Ishikawa (cell line): ENCODE measurements at regions not wholly inside any gene's neighbourhood (a gene's known extent, or its start where the extent isn't known, plus 50 kb on each side); places are given as distances from the start of the nearest gene placed in this dataset.

ENCODE experiments used
- CEBPB ChIP-seq: IDR thresholded peaks from 2 replicates; pipeline ENCODE4 v1.6.1; 2012
- CREB1 ChIP-seq: IDR thresholded peaks from 2 replicates; pipeline ENCODE4 v1.6.1; 2012; ENCODE audit warnings: low read depth
- EGR1 ChIP-seq: IDR thresholded peaks from 2 replicates; pipeline ENCODE4 v1.6.1; 2012
- EP300 ChIP-seq: IDR thresholded peaks from 2 replicates; pipeline ENCODE4 v1.6.1; 2012; ENCODE audit warnings: borderline replicate concordance
- FOXM1 ChIP-seq: IDR thresholded peaks from 2 replicates; pipeline ENCODE4 v1.6.1; 2012; ENCODE audit warnings: low read depth, borderline replicate concordance
- MAX ChIP-seq: IDR thresholded peaks from 2 replicates; pipeline ENCODE4 v1.6.1; 2012
- NFIC ChIP-seq: IDR thresholded peaks from 2 replicates; pipeline ENCODE4 v1.6.1; 2012
- RAD21 ChIP-seq: IDR thresholded peaks from 2 replicates; pipeline ENCODE4 v1.6.1; 2012; ENCODE audit warnings: low read depth
- REST ChIP-seq: IDR thresholded peaks from 2 replicates; pipeline ENCODE4 v1.6.1; 2012; ENCODE audit warnings: low read depth, mild to moderate bottlenecking
- TAF1 ChIP-seq: IDR thresholded peaks from 2 replicates; pipeline ENCODE4 v1.6.1; 2012; ENCODE audit warnings: low read depth, mild to moderate bottlenecking
- TCF12 ChIP-seq: IDR thresholded peaks from 2 replicates; pipeline ENCODE4 v1.6.1; 2012; ENCODE audit warnings: low read depth
- TEAD4 ChIP-seq: IDR thresholded peaks from 2 replicates; pipeline ENCODE4 v1.6.1; 2012
- USF1 ChIP-seq: IDR thresholded peaks from 2 replicates; pipeline ENCODE4 v1.6.1; 2012
- YY1 ChIP-seq: IDR thresholded peaks from 2 replicates; pipeline ENCODE4 v1.6.1; 2012; ENCODE audit warnings: low read depth
- ZBTB7A ChIP-seq: IDR thresholded peaks from 2 replicates; pipeline ENCODE4 v1.6.1; 2012; ENCODE audit warnings: low read depth

DNA sequence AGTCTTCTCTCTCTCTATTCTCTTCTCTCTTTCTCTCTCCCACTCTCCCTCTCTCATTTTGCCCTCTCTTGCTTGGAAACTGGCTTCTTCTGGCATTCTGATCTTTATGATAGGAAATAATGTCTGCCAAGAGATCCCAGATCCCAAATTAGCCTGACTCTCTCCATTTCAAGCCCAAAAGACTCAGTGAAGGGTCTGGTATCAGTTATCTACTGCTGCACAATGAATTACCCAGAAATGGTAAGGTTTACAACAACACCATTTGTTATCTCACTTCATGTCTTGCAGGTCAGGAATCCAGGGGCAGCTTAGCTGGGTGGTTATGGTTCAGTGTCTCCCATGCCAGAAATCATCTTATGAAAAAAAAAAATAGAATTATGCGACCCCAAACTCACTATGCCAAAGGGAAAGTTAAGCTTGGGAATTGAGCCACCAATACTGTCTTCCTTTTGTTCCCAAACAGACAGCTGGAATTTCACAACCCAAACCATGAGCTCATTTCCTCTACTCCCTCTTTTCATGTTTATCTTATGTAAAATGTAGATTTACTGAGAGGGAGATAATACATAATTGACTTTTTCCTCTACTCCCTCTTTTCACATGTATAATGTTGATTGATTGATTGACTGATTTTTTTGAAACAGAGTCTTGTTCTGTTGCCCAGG, 67.8 kb upstream of the FICD start:
- no peak for TF ChIP-seq YY1
- TF ChIP-seq TAF1 = no peak
- TF ChIP-seq EGR1 = no peak
- TF ChIP-seq CREB1 = no peak
- TF ChIP-seq TEAD4 = no peak
- no peak for TF ChIP-seq RAD21
- TF ChIP-seq FOXM1 = no peak
- TF ChIP-seq ZBTB7A = no peak
- TF ChIP-seq CEBPB = no peak
- TF ChIP-seq REST = no peak
- TF ChIP-seq TCF12 = no peak
- TF ChIP-seq MAX = no peak
- no peak for TF ChIP-seq USF1
- TF ChIP-seq EP300 = no peak
- no peak for TF ChIP-seq NFIC

- TF ChIP-seq NFIC (no peak), EGR1 (no peak), FOXM1 (no peak), EP300 (no peak), YY1 (no peak), CEBPB (no peak), TEAD4 (no peak)
Measured at GRCh38 chr12:108446766-108447165, 68.3 kb upstream of the FICD start.

DNA sequence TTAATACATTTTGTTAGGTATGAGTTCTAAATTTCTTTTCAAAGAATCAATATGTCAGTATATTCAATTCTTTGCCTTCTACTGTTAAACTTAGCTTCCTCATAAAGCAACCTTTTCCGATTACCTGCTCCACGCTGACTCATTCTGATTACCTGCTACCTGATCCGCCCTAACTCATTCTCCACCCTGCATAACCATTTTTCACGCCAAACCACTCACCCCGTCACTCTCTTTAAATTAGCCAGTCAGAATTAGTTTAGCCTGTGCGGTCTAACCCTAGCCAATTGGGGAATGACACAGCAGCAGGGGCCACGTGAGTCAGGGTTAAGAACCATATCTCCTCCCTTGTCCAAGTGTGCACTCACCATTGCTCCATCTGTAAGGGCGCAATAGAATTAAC, 72.2 kb upstream of the FICD start:
- TF ChIP-seq ZBTB7A (no peak), RAD21 (no peak), REST (no peak), MAX (no peak), EP300 (no peak), FOXM1 (no peak)

DNA sequence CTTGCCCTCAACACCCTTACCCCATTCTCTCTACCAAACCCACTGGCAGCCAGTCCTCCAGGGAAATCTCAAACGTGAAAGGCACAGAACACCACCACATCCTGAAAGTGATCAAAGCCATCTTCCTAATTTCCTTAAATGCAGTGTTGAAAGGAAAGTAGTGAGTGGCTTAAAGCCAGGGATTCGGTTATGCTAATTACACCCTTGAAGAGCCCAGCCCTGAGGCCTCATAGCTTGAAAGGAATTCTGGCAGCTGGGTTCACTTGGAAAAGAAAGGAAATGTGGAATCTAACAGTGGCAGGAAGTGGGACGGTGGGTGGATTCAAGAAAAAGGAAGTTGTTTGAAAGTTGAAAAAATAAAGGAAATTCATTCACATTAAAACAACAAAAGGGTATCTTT, 73.0 kb upstream of the FICD start:
- TF ChIP-seq TCF12 = no peak
- no peak for TF ChIP-seq CEBPB
- no peak for TF ChIP-seq YY1
- TF ChIP-seq REST = no peak
- no peak for TF ChIP-seq CREB1
- TF ChIP-seq RAD21 = no peak
- no peak for TF ChIP-seq USF1
- TF ChIP-seq MAX = no peak
- TF ChIP-seq TAF1 = no peak
- no peak for TF ChIP-seq TEAD4
- no peak for TF ChIP-seq NFIC
- TF ChIP-seq FOXM1 = no peak
- no peak for TF ChIP-seq EP300
- no peak for TF ChIP-seq EGR1
- no peak for TF ChIP-seq ZBTB7A
